PC-3 (cell line): ENCODE measurements at regions not wholly inside any gene's neighbourhood (a gene's known extent, or its start where the extent isn't known, plus 50 kb on each side); places are given as distances from the start of the nearest gene placed in this dataset.

Experiments used
- EZH2phosphoT487 ChIP-seq: fragments of 300-600 bp; sonication (generic); IDR thresholded peaks from 2 replicates; pipeline ENCODE4 v1.6.1; 2018; ENCODE audit warnings: mild to moderate bottlenecking, antibody characterized with exemption, low read length, borderline replicate concordance
- TF ChIP-seq, protein P1 (sequence below): fragments of 300-600 bp; sonication (generic); conservative IDR thresholded peaks from 2 replicates; pipeline ENCODE4 v1.5.1; 2017; ENCODE audit warnings: antibody characterized with exemption, low read depth, mild to moderate bottlenecking, low read length

DNA sequence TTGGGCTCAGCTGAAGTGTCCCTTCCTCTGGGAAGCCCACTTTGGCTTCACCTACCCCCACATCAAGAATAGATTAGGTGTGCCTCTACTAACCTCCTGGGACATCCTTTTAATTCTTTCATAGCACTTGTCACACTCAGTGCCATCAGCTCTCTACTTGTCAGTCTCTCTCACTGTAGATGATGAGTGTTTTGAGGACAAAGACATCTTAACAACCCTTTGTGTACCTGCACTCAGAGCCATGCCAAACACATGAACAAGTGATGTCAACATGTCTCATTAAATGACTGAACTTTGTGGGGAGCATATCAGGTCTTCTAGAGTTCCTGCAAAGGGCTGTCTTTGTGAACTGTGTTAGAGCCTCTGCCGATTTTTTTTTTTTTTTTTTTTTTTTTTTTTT lies 87.0 kb upstream of the AMOTL1 start:
- TF ChIP-seq, protein P1, sequence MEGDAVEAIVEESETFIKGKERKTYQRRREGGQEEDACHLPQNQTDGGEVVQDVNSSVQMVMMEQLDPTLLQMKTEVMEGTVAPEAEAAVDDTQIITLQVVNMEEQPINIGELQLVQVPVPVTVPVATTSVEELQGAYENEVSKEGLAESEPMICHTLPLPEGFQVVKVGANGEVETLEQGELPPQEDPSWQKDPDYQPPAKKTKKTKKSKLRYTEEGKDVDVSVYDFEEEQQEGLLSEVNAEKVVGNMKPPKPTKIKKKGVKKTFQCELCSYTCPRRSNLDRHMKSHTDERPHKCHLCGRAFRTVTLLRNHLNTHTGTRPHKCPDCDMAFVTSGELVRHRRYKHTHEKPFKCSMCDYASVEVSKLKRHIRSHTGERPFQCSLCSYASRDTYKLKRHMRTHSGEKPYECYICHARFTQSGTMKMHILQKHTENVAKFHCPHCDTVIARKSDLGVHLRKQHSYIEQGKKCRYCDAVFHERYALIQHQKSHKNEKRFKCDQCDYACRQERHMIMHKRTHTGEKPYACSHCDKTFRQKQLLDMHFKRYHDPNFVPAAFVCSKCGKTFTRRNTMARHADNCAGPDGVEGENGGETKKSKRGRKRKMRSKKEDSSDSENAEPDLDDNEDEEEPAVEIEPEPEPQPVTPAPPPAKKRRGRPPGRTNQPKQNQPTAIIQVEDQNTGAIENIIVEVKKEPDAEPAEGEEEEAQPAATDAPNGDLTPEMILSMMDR: no peak
- no peak for TF ChIP-seq EZH2phosphoT487
